ENCODE measurements at regions not wholly inside any gene's neighbourhood (a gene's known extent, or its start where the extent isn't known, plus 50 kb on each side); places are given as distances from the start of the nearest gene placed in this dataset.
"Not testable (repeated sequence)": the region's sequence is repeated elsewhere in the genome, so short reads cannot be mapped to it uniquely, and the experiment has no call there.

- no peak overlapping the region for H3K27ac ChIP-seq (ENCODE audit: low read length)
- no peaks in the 10 kb centered on the region for H3K9me3 ChIP-seq (ENCODE audit: insufficient read depth, low read depth, low read length)
- H3K4me1 ChIP-seq (ENCODE audit: insufficient read depth, low read length), result no peaks in the 10 kb centered on the region
- no peak overlapping the region for H3K9ac ChIP-seq (ENCODE audit: low read depth, low read length)
- H3K36me3 ChIP-seq (ENCODE audit: insufficient read depth, low read depth, low read length), result no peaks in the 10 kb centered on the region
- no peaks in the 10 kb centered on the region for H3K27me3 ChIP-seq (ENCODE audit: insufficient read depth, low read length)
- H3K4me3 ChIP-seq (ENCODE audit: low read length), result no peak overlapping the region
Measured at GRCh38 chr21:20260124-20260523, 738.1 kb upstream of the NCAM2 start.

GRCh38 chr21:20261364-20261763 is 736.8 kb upstream of the NCAM2 start:
- no peaks in the 10 kb centered on the region for H3K9me3 ChIP-seq (ENCODE audit: insufficient read depth, low read depth, low read length)
- no peaks in the 10 kb centered on the region for H3K4me1 ChIP-seq (ENCODE audit: insufficient read depth, low read length)
- no peak overlapping the region for H3K4me3 ChIP-seq (ENCODE audit: low read length)
- H3K27me3 ChIP-seq (ENCODE audit: insufficient read depth, low read length), result no peaks in the 10 kb centered on the region
- H3K36me3 ChIP-seq (ENCODE audit: insufficient read depth, low read depth, low read length), result no peaks in the 10 kb centered on the region
- H3K27ac ChIP-seq (ENCODE audit: low read length), result no peak overlapping the region
- no peak overlapping the region for H3K9ac ChIP-seq (ENCODE audit: low read depth, low read length)

- Histone ChIP-seq H3K36me3 (ENCODE audit: insufficient read depth, low read depth, low read length) (no peaks in the 10 kb centered on the region), H3K9ac (ENCODE audit: low read depth, low read length) (no peak overlapping the region), H3K4me3 (ENCODE audit: low read length) (no peak overlapping the region), H3K27ac (ENCODE audit: low read length) (no peak overlapping the region), H3K4me1 (ENCODE audit: insufficient read depth, low read length) (no peaks in the 10 kb centered on the region), H3K27me3 (ENCODE audit: insufficient read depth, low read length) (no peaks in the 10 kb centered on the region), H3K9me3 (ENCODE audit: insufficient read depth, low read depth, low read length) (no peaks in the 10 kb centered on the region)
Measured at GRCh38 chr21:20265707-20266440, 732.3 kb upstream of the NCAM2 start.

- Histone ChIP-seq H3K36me3 (ENCODE audit: insufficient read depth, low read depth, low read length) (no peaks in the 10 kb centered on the region), H3K9ac (ENCODE audit: low read depth, low read length) (no peak overlapping the region), H3K27me3 (ENCODE audit: insufficient read depth, low read length) (no peaks in the 10 kb centered on the region), H3K4me3 (ENCODE audit: low read length) (no peak overlapping the region), H3K27ac (ENCODE audit: low read length) (no peak overlapping the region), H3K9me3 (ENCODE audit: insufficient read depth, low read depth, low read length) (no peaks in the 10 kb centered on the region), H3K4me1 (ENCODE audit: insufficient read depth, low read length) (no peaks in the 10 kb centered on the region)
Measured at GRCh38 chr21:20266441-20266710, 731.8 kb upstream of the NCAM2 start.

- Histone ChIP-seq H3K9me3 (ENCODE audit: insufficient read depth, low read depth, low read length) (no peaks in the 10 kb centered on the region), H3K36me3 (ENCODE audit: insufficient read depth, low read depth, low read length) (no peaks in the 10 kb centered on the region), H3K27ac (ENCODE audit: low read length) (no peak overlapping the region), H3K4me3 (ENCODE audit: low read length) (no peak overlapping the region), H3K4me1 (ENCODE audit: insufficient read depth, low read length) (peaks cover 10% of the 10 kb centered on the region), H3K9ac (ENCODE audit: low read depth, low read length) (no peak overlapping the region), H3K27me3 (ENCODE audit: insufficient read depth, low read length) (no peaks in the 10 kb centered on the region; the same call in 1 of the 2 replicates)
Measured at GRCh38 chr21:20270365-20271055, 727.7 kb upstream of the NCAM2 start.

GRCh38 chr21:20272791-20273362 is 725.3 kb upstream of the NCAM2 start:
- Histone ChIP-seq H3K9ac (ENCODE audit: low read depth, low read length) (no peak overlapping the region), H3K4me1 (ENCODE audit: insufficient read depth, low read length) (peaks cover 31% of the 10 kb centered on the region), H3K4me3 (ENCODE audit: low read length) (no peak overlapping the region), H3K9me3 (ENCODE audit: insufficient read depth, low read depth, low read length) (no peaks in the 10 kb centered on the region), H3K27ac (ENCODE audit: low read length) (no peak overlapping the region), H3K36me3 (ENCODE audit: insufficient read depth, low read depth, low read length) (no peaks in the 10 kb centered on the region), H3K27me3 (ENCODE audit: insufficient read depth, low read length) (no peaks in the 10 kb centered on the region; the same call in 1 of the 2 replicates)

- peak overlapping the region; percentile 34; the same call in 1 of the 2 replicates for H3K4me3 ChIP-seq (ENCODE audit: low read length)
- peaks cover 7% of the 10 kb centered on the region; the same call in 1 of the 2 replicates for H3K9me3 ChIP-seq (ENCODE audit: insufficient read depth, low read depth, low read length)
Measured at GRCh38 chr21:20276377-20276776, 721.8 kb upstream of the NCAM2 start.

GRCh38 chr21:20276954-20277353 is 721.3 kb upstream of the NCAM2 start:
- no peak overlapping the region; the same call in 1 of the 2 replicates for H3K9ac ChIP-seq (ENCODE audit: low read depth, low read length)
- H3K4me1 ChIP-seq (ENCODE audit: insufficient read depth, low read length), result peaks cover 34% of the 10 kb centered on the region
- peaks cover 7% of the 10 kb centered on the region; the same call in 1 of the 2 replicates for H3K9me3 ChIP-seq (ENCODE audit: insufficient read depth, low read depth, low read length)
- no peak overlapping the region for H3K27ac ChIP-seq (ENCODE audit: low read length)
- peak overlapping the region; percentile 34 for H3K4me3 ChIP-seq (ENCODE audit: low read length)
- H3K36me3 ChIP-seq (ENCODE audit: insufficient read depth, low read depth, low read length), result no peaks in the 10 kb centered on the region
- no peaks in the 10 kb centered on the region for H3K27me3 ChIP-seq (ENCODE audit: insufficient read depth, low read length)

More at GRCh38 chr21:20276377-20276776, 721.8 kb upstream of the NCAM2 start:
- H3K4me1 ChIP-seq (ENCODE audit: insufficient read depth, low read length), result peaks cover 34% of the 10 kb centered on the region
- no peaks in the 10 kb centered on the region; the same call in 1 of the 2 replicates for H3K27me3 ChIP-seq (ENCODE audit: insufficient read depth, low read length)
- H3K27ac ChIP-seq (ENCODE audit: low read length), result no peak overlapping the region
- no peaks in the 10 kb centered on the region for H3K36me3 ChIP-seq (ENCODE audit: insufficient read depth, low read depth, low read length)
- H3K9ac ChIP-seq (ENCODE audit: low read depth, low read length), result no peak overlapping the region

GRCh38 chr21:20283836-20284235 is 714.4 kb upstream of the NCAM2 start:
- Histone ChIP-seq H3K36me3 (ENCODE audit: insufficient read depth, low read depth, low read length) (no peaks in the 10 kb centered on the region), H3K4me1 (ENCODE audit: insufficient read depth, low read length) (no peaks in the 10 kb centered on the region), H3K9me3 (ENCODE audit: insufficient read depth, low read depth, low read length) (peaks cover 7% of the 10 kb centered on the region; the same call in 1 of the 2 replicates), H3K9ac (ENCODE audit: low read depth, low read length) (no peak overlapping the region), H3K27ac (ENCODE audit: low read length) (no peak overlapping the region), H3K27me3 (ENCODE audit: insufficient read depth, low read length) (no peaks in the 10 kb centered on the region), H3K4me3 (ENCODE audit: low read length) (no peak overlapping the region)

GRCh38 chr21:20292280-20292679 is 705.9 kb upstream of the NCAM2 start:
- Histone ChIP-seq H3K4me3 (ENCODE audit: low read length) (no peak overlapping the region), H3K36me3 (ENCODE audit: insufficient read depth, low read depth, low read length) (no peaks in the 10 kb centered on the region), H3K9ac (ENCODE audit: low read depth, low read length) (no peak overlapping the region), H3K9me3 (ENCODE audit: insufficient read depth, low read depth, low read length) (no peaks in the 10 kb centered on the region), H3K27ac (ENCODE audit: low read length) (no peak overlapping the region), H3K4me1 (ENCODE audit: insufficient read depth, low read length) (no peaks in the 10 kb centered on the region), H3K27me3 (ENCODE audit: insufficient read depth, low read length) (no peaks in the 10 kb centered on the region)

- not testable (repeated sequence) for H3K36me3 ChIP-seq (ENCODE audit: insufficient read depth, low read depth, low read length); H3K4me1 ChIP-seq (ENCODE audit: insufficient read depth, low read length); H3K27me3 ChIP-seq (ENCODE audit: insufficient read depth, low read length); H3K4me3 ChIP-seq (ENCODE audit: low read length); H3K27ac ChIP-seq (ENCODE audit: low read length); H3K9me3 ChIP-seq (ENCODE audit: insufficient read depth, low read depth, low read length); H3K9ac ChIP-seq (ENCODE audit: low read depth, low read length)
Measured at GRCh38 chr21:20292854-20293253, 705.4 kb upstream of the NCAM2 start.

GRCh38 chr21:20301395-20301794 is 696.8 kb upstream of the NCAM2 start:
- no peak overlapping the region for H3K9ac ChIP-seq (ENCODE audit: low read depth, low read length)
- no peaks in the 10 kb centered on the region for H3K36me3 ChIP-seq (ENCODE audit: insufficient read depth, low read depth, low read length)
- no peak overlapping the region for H3K27ac ChIP-seq (ENCODE audit: low read length)
- no peaks in the 10 kb centered on the region for H3K9me3 ChIP-seq (ENCODE audit: insufficient read depth, low read depth, low read length)
- no peaks in the 10 kb centered on the region for H3K4me1 ChIP-seq (ENCODE audit: insufficient read depth, low read length)
- no peaks in the 10 kb centered on the region for H3K27me3 ChIP-seq (ENCODE audit: insufficient read depth, low read length)
- no peak overlapping the region for H3K4me3 ChIP-seq (ENCODE audit: low read length)
